HepG2 (cell line): ENCODE measurements at regions not wholly inside any gene's neighbourhood (a gene's known extent, or its start where the extent isn't known, plus 50 kb on each side); places are given as distances from the start of the nearest gene placed in this dataset.

ENCODE experiments used
- ATAC-seq: fragments of 200-7000 bp; cut with Tn5 transposase; 3 replicates; pipeline ENCODE4 v1.9.1; 2020; ENCODE audit warnings: mild to moderate bottlenecking, moderate library complexity
- BruUV-seq: library from RNA; stranded (reverse); fragments of 400-500 nt; replicated peaks from 2 replicates; lab custom pipeline; 2021; lab: Mats Ljungman, UMichigan
- CTCF ChIA-PET: fragments of 300-600 bp; formaldehyde crosslinking; extraction: SDS; loops from one replicate; lab custom pipeline; 2021; ENCODE audit warnings: low total read pairs, inconsistent platforms, low intra/inter-chr PET ratio; lab: Yijun Ruan, JAX
- POLR2A ChIA-PET: fragments of 350-600 bp; sonication (Branson Sonifier 250); formaldehyde crosslinking; loops from one replicate; lab custom pipeline; 2020; ENCODE audit warnings: antibody characterized with exemption, inconsistent platforms; lab: Yijun Ruan, JAX
- DNase-seq: peaks from one replicate; pipeline ENCODE4 v3.0.0-alpha.2; 2015; ENCODE audit warnings: low spot score
- FAIRE-seq: peaks from 3 replicates; lab custom pipeline; 2011; peaks lifted over from hg19 to GRCh38; lab: Jason Lieb, UNC
- H2AFZ ChIP-seq: one replicate; pipeline ENCODE4 v1.6.1; 2011; ENCODE audit warnings: low read length, inconsistent platforms
- H3K27ac ChIP-seq: fragments of 300-600 bp; 3 replicates; pipeline ENCODE4 v1.8.0; 2011; ENCODE audit warnings: mixed run types, mild to moderate bottlenecking, mixed read lengths, low read length, inconsistent platforms; ENCODE audit not compliant: insufficient read depth; ENCODE audit errors: extremely low read length
- H3K27me3 ChIP-seq, 2 experiments: fragments of 200-600 bp in 1 of 2; 2 replicates in 1 of 2; 3 replicates in 1 of 2; pipeline versions ENCODE4 v1.6.0 to v1.8.0; 2011; ENCODE audit warnings: low read length in 2 of 2, mild to moderate bottlenecking in 2 of 2, moderate library complexity in 2 of 2, inconsistent platforms in 1 of 2; ENCODE audit not compliant: insufficient read depth in 2 of 2, control insufficient read depth in 1 of 2
- H3K36me3 ChIP-seq, 2 experiments: fragments of 200-600 bp in 1 of 2; replicated peaks in 1 of 2; 2 replicates in 1 of 2; 3 replicates in 1 of 2; pipeline versions ENCODE4 v1.5.1 to v1.8.0; 2011; ENCODE audit warnings: low read length in 2 of 2, inconsistent platforms in 1 of 2; ENCODE audit not compliant: insufficient read depth in 2 of 2, control insufficient read depth in 1 of 2
- H3K4me1 ChIP-seq: 2 replicates; pipeline ENCODE4 v1.5.1; 2012; ENCODE audit warnings: low read length, inconsistent platforms; ENCODE audit not compliant: insufficient read depth
- H3K4me2 ChIP-seq: 2 replicates; pipeline ENCODE4 v1.6.0; 2011; ENCODE audit warnings: low read depth, low read length, inconsistent platforms
- H3K4me3 ChIP-seq, 3 experiments: fragments of 200-600 bp in 1 of 3; sonication (generic), shearing (Covaris generic) in 1 of 3; replicated peaks in 1 of 3; 2 replicates each; pipeline ENCODE4 v1.5.1; 2011 to 2016; ENCODE audit warnings: low read length in 3 of 3, inconsistent platforms in 2 of 3, low read depth in 2 of 3, mild to moderate bottlenecking in 2 of 3, control low read depth in 1 of 3, mixed read lengths in 1 of 3; ENCODE audit not compliant: insufficient read depth in 1 of 3
- H3K79me2 ChIP-seq: one replicate; pipeline ENCODE4 v1.6.1; 2011; ENCODE audit warnings: low read length, inconsistent platforms; ENCODE audit not compliant: insufficient read depth
- H3K9ac ChIP-seq: 2 replicates; pipeline ENCODE4 v1.6.0; 2011; ENCODE audit warnings: mild to moderate bottlenecking, low read depth, low read length, inconsistent platforms; ENCODE audit not compliant: insufficient read depth
- H3K9me3 ChIP-seq: 2 replicates; pipeline ENCODE4 v1.5.1; 2012; ENCODE audit warnings: mild to moderate bottlenecking, low read length
- H4K20me1 ChIP-seq: 2 replicates; pipeline ENCODE4 v1.6.0; 2011; ENCODE audit warnings: inconsistent platforms, mild to moderate bottlenecking, low read length, moderate library complexity; ENCODE audit not compliant: insufficient read depth
- EED ChIP-seq: sonication (generic); formaldehyde crosslinking; IDR thresholded peaks from 2 replicates; pipeline ENCODE4 v1.5.0; 2020; ENCODE audit warnings: mild to moderate bottlenecking, missing genetic modification reagents
- JDP2 ChIP-seq: sonication (generic); formaldehyde crosslinking; IDR thresholded peaks from 2 replicates; pipeline ENCODE4 v1.8.1; 2022; ENCODE audit warnings: missing genetic modification reagents, borderline replicate concordance
- MAFF ChIP-seq: IDR thresholded peaks from 2 replicates; pipeline ENCODE4 v1.6.1; 2011; ENCODE audit warnings: low read depth, low read length, improper control_type of control experiment
- MAFK ChIP-seq, 2 experiments: IDR thresholded peaks in 1 of 2; conservative IDR thresholded peaks in 1 of 2; 2 replicates each; pipeline ENCODE4 v1.6.1; 2011; ENCODE audit warnings: improper control_type of control experiment in 2 of 2, low read length in 2 of 2
- MIER3 ChIP-seq: IDR thresholded peaks from 2 replicates; pipeline ENCODE4 v1.6.1; 2016; ENCODE audit warnings: missing compliant biosample characterization, borderline replicate concordance
- PBX2 ChIP-seq: IDR thresholded peaks from 2 replicates; pipeline ENCODE4 v1.6.1; 2016; ENCODE audit warnings: control low read depth
- ZNF280D ChIP-seq: sonication (generic); formaldehyde crosslinking; IDR thresholded peaks from 2 replicates; pipeline ENCODE4 v1.5.1; 2020; ENCODE audit warnings: mild to moderate bottlenecking, missing genetic modification reagents
- ZNF318 ChIP-seq: sonication (generic); formaldehyde crosslinking; IDR thresholded peaks from 2 replicates; pipeline ENCODE4 v1.4.0; 2020; ENCODE audit warnings: mild to moderate bottlenecking, missing genetic modification reagents
- ZNF670 ChIP-seq: sonication (generic); formaldehyde crosslinking; IDR thresholded peaks from 2 replicates; pipeline ENCODE4 v1.8.0; 2022; ENCODE audit warnings: mild to moderate bottlenecking, missing genetic modification reagents, borderline replicate concordance
- WGBS: methylation state at CpG from one replicate; pipeline ENCODE4 v1.1.6; 2017; ENCODE audit warnings: low lambda C conversion rate; 5-methylcytosine and 5-hydroxymethylcytosine counted together
- in situ Hi-C: cut with HindIII; loops from 2 replicates; pipeline ENCODE4 v1.10.0; 2017; ENCODE audit warnings: low pct_unique_long_range_greater_than_20kb; ENCODE audit not compliant: extremely low pct_ligation_motif_present
- intact Hi-C: fragments of 100-400 bp; cut with micrococcal nuclease; formaldehyde crosslinking; loops from one replicate; pipeline ENCODE4 v1.10.0; 2022; ENCODE audit not compliant: unreplicated experiment

- Histone ChIP-seq H3K9me3 (no peaks in the 10 kb centered on the region), H3K27me3 (0 out of 5 replicates have a peak, but pooled peaks cover 0 to 2% of the 10 kb centered on the region in 2 experiments), H3K36me3 (no peaks in the 10 kb centered on the region), H4K20me1 (no peaks in the 10 kb centered on the region), H3K9ac (no peak overlapping the region), H3K4me3 (no peak overlapping the region), H3K27ac (no peak overlapping the region), H2AFZ (no peak overlapping the region), H3K4me1 (no peaks in the 10 kb centered on the region), H3K4me2 (no peak overlapping the region), H3K79me2 (no peaks in the 10 kb centered on the region)
- no peak for FAIRE-seq
- ATAC-seq: no peak
- no TSS peak for BruUV-seq
- 97% methylated on average over 1 of the region's 1 CpG for WGBS
- POLR2A ChIA-PET: no interaction called here
- no peak for DNase-seq
- CTCF ChIA-PET: no interaction called here
- intact Hi-C loops: no loop called here
- in situ Hi-C loops: no loop called here
- no peak for TF ChIP-seq MIER3 (CRISPR knock-in tag)
- TF ChIP-seq ZNF318 (CRISPR knock-in tag): no peak
- TF ChIP-seq JDP2 (CRISPR knock-in tag): no peak
- no peak for TF ChIP-seq EED (CRISPR knock-in tag)
- TF ChIP-seq MAFK (conservative IDR thresholded peaks at IDR 0.05 in 1 of 2, IDR thresholded peaks at IDR 0.05 in 1 of 2; ENCODE audit: low read length in 2 of 2): peak; percentile 91 to 95
- TF ChIP-seq MAFF: peak; percentile 91
- TF ChIP-seq ZNF280D: no peak
- no peak for TF ChIP-seq PBX2 (CRISPR knock-in tag)
- no peak for TF ChIP-seq ZNF670 (CRISPR knock-in tag)
These were observed 376.6 kb upstream of the SEMA6A start for GRCh38 chr5:116951219-116951618.
